LNCaP clone FGC (cell line): ENCODE measurements at regions not wholly inside any gene's neighbourhood (a gene's known extent, or its start where the extent isn't known, plus 50 kb on each side); places are given as distances from the start of the nearest gene placed in this dataset.
"Not testable (repeated sequence)": the region's sequence is repeated elsewhere in the genome, so short reads cannot be mapped to it uniquely, and the experiment has no call there.

Source experiments
- DNase-seq: peaks from one replicate; pipeline ENCODE4 v3.0.0-alpha.2; 2011; ENCODE audit warnings: low read depth
- H3K4me3 ChIP-seq: 2 replicates; pipeline ENCODE4 v1.5.1; 2011; ENCODE audit warnings: mild to moderate bottlenecking, low read depth, low read length, control low read depth
- CTCF ChIP-seq: IDR thresholded peaks from 2 replicates; pipeline ENCODE4 v1.5.1; 2012; ENCODE audit warnings: mild to moderate bottlenecking; ENCODE audit not compliant: control insufficient read depth, insufficient read depth; ENCODE audit errors: extremely low read depth

GRCh38 chr7:53611043-53611442, 575.6 kb downstream of the POM121L12 start:
- DNase-seq, result no peak
- TF ChIP-seq CTCF, result no peak
- no peak overlapping the region for H3K4me3 ChIP-seq

- DNase-seq, result no peak
- TF ChIP-seq CTCF, result no peak
- H3K4me3 ChIP-seq, result no peak overlapping the region
These were observed 588.9 kb downstream of the POM121L12 start for GRCh38 chr7:53624356-53624755.

- no peak for DNase-seq
- no peak for TF ChIP-seq CTCF
- no peak overlapping the region for H3K4me3 ChIP-seq
These were observed 593.3 kb downstream of the POM121L12 start for GRCh38 chr7:53628775-53629174.

GRCh38 chr7:53635251-53635650, 599.8 kb downstream of the POM121L12 start:
- not testable (repeated sequence) for DNase-seq, H3K4me3 ChIP-seq

- no peak for TF ChIP-seq CTCF
- DNase-seq, result no peak
- H3K4me3 ChIP-seq, result no peak overlapping the region
These were observed 603.1 kb downstream of the POM121L12 start for GRCh38 chr7:53638517-53638916.

GRCh38 chr7:53641091-53641490, 605.7 kb downstream of the POM121L12 start:
- no peak for DNase-seq
- H3K4me3 ChIP-seq, result no peak overlapping the region

GRCh38 chr7:53642361-53642760, 606.9 kb downstream of the POM121L12 start:
- TF ChIP-seq CTCF, result no peak
- no peak for DNase-seq

More at GRCh38 chr7:53641091-53641490, 605.7 kb downstream of the POM121L12 start:
- TF ChIP-seq CTCF, result no peak

More at GRCh38 chr7:53642361-53642760, 606.9 kb downstream of the POM121L12 start:
- no peak overlapping the region for H3K4me3 ChIP-seq
